Liver (tissue), 8 donors: ENCODE measurements at regions not wholly inside any gene's neighbourhood (a gene's known extent, or its start where the extent isn't known, plus 50 kb on each side); places are given as distances from the start of the nearest gene placed in this dataset.

ENCODE experiments used
- DNase-seq: peaks from one replicate; pipeline ENCODE4 v3.0.0-alpha.2; 2017; ENCODE audit warnings: low spot score
- H3K27ac ChIP-seq, 2 donors: one replicate each; pipeline ENCODE4 v1.7.0; 2013; ENCODE audit warnings: inconsistent platforms in 2 of 2, low read length in 2 of 2, control low read depth in 1 of 2, low read depth in 1 of 2, mild to moderate bottlenecking in 1 of 2
- H3K27me3 ChIP-seq, 4 donors: one replicate each; pipeline versions ENCODE4 v1.6.1 to v1.7.0; 2013; ENCODE audit warnings: low read length in 3 of 4, inconsistent platforms in 1 of 4, mild to moderate bottlenecking in 1 of 4, moderate library complexity in 1 of 4; ENCODE audit not compliant: control insufficient read depth in 4 of 4, insufficient read depth in 4 of 4
- H3K36me3 ChIP-seq, 4 donors: one replicate each; pipeline versions ENCODE4 v1.6.1 to v1.7.0; 2013; ENCODE audit warnings: low read length in 3 of 4, mild to moderate bottlenecking in 3 of 4, low read depth in 1 of 4, moderate library complexity in 1 of 4; ENCODE audit not compliant: control insufficient read depth in 4 of 4, insufficient read depth in 3 of 4
- H3K4me1 ChIP-seq, 4 donors: one replicate each; pipeline versions ENCODE4 v1.6.1 to v1.7.0; 2013; ENCODE audit warnings: low read length in 3 of 4, mild to moderate bottlenecking in 3 of 4, moderate library complexity in 1 of 4; ENCODE audit not compliant: control insufficient read depth in 4 of 4, insufficient read depth in 4 of 4
- H3K4me3 ChIP-seq, 3 donors: one replicate each; pipeline versions ENCODE4 v1.6.1 to v1.7.0; 2013; ENCODE audit warnings: low read length in 3 of 3, control low read depth in 1 of 3, low read depth in 1 of 3, mild to moderate bottlenecking in 1 of 3
- H3K9ac ChIP-seq, 2 donors: one replicate each; pipeline ENCODE4 v1.7.0; 2013; ENCODE audit warnings: low read length in 2 of 2, mild to moderate bottlenecking in 2 of 2, moderate library complexity in 2 of 2, control low read depth in 1 of 2, low read depth in 1 of 2
- H3K9me3 ChIP-seq, 4 donors: one replicate each; pipeline versions ENCODE4 v1.6.1 to v1.7.0; 2013; ENCODE audit warnings: low read length in 3 of 4; ENCODE audit not compliant: control insufficient read depth in 4 of 4
- EGR1 ChIP-seq, 2 donors: IDR thresholded peaks; 2 replicates each; pipeline ENCODE4 v1.6.1; 2016 to 2018; ENCODE audit warnings: antibody characterized with exemption in 2 of 2, low read depth in 2 of 2
- FOXA1 ChIP-seq: IDR thresholded peaks from 2 replicates; pipeline ENCODE4 v1.6.1; 2016; ENCODE audit warnings: antibody characterized with exemption
- GABPA ChIP-seq, 2 donors: IDR thresholded peaks in 1 of 2; conservative IDR thresholded peaks in 1 of 2; 2 replicates each; pipeline ENCODE4 v1.6.1; 2016; ENCODE audit warnings: antibody characterized with exemption in 2 of 2, mild to moderate bottlenecking in 1 of 2, moderate library complexity in 1 of 2
- HNF4A ChIP-seq, 2 donors: conservative IDR thresholded peaks; 2 replicates each; pipeline ENCODE4 v1.6.1; 2016; ENCODE audit warnings: antibody characterized with exemption in 2 of 2, mild to moderate bottlenecking in 2 of 2
- HNF4G ChIP-seq: IDR thresholded peaks from 2 replicates; pipeline ENCODE4 v1.6.1; 2016; ENCODE audit warnings: antibody characterized with exemption
- JUND ChIP-seq, 2 donors: IDR thresholded peaks; 2 replicates each; pipeline ENCODE4 v1.6.1; 2016; ENCODE audit warnings: antibody characterized with exemption in 2 of 2
- NR2F2 ChIP-seq: IDR thresholded peaks from 2 replicates; pipeline ENCODE4 v1.6.1; 2016; ENCODE audit warnings: antibody characterized with exemption
- RAD21 ChIP-seq, 2 donors: IDR thresholded peaks; 2 replicates each; pipeline ENCODE4 v1.6.1; 2016; ENCODE audit warnings: antibody characterized with exemption in 2 of 2, mild to moderate bottlenecking in 2 of 2
- RXRA ChIP-seq, 2 donors: IDR thresholded peaks; 2 replicates each; pipeline ENCODE4 v1.6.1; 2017 to 2018; ENCODE audit warnings: antibody characterized with exemption in 2 of 2, mild to moderate bottlenecking in 1 of 2
- SP1 ChIP-seq: IDR thresholded peaks from 2 replicates; pipeline ENCODE4 v1.6.1; 2018; ENCODE audit warnings: antibody characterized with exemption, mild to moderate bottlenecking
- TAF1 ChIP-seq: conservative IDR thresholded peaks from 2 replicates; pipeline ENCODE4 v1.6.1; 2016; ENCODE audit warnings: antibody characterized with exemption, mild to moderate bottlenecking
- YY1 ChIP-seq: IDR thresholded peaks from 2 replicates; pipeline ENCODE4 v1.6.1; 2016; ENCODE audit warnings: antibody characterized with exemption, mild to moderate bottlenecking
- WGBS: extraction: QIAGEN DNeasy Blood & Tissue Kit; methylation state at CpG from one replicate; pipeline ENCODE4 v1.1.7; 2013; 5-methylcytosine and 5-hydroxymethylcytosine counted together
- TF ChIP-seq, protein P1 (sequence below): IDR thresholded peaks from 2 replicates; pipeline ENCODE4 v1.6.1; 2016; ENCODE audit warnings: antibody characterized with exemption
- TF ChIP-seq, protein P2 (sequence below): fragments of 150-350 bp; IDR thresholded peaks from 2 replicates; pipeline ENCODE4 v1.5.1; 2017; ENCODE audit warnings: improper control_type of control experiment, low read depth, low read length; ENCODE audit not compliant: missing input control
- donor health status: healthy.
- donor health status: healthy.
- donor health status: healthy.
- donor health status: healthy.
- donor health status: healthy.

GRCh38 chrX:129227366-129227765 lies 295.9 kb downstream of the SMARCA1 start:
- peaks cover 0 to 3% (median 0%) of the 10 kb centered on the region in 4 donors for H3K9me3 ChIP-seq
- no peak overlapping the region for H3K9ac ChIP-seq
- no peaks in the 10 kb centered on the region for H3K27me3 ChIP-seq
- TF ChIP-seq NR2F2 (no peak), TAF1 (no peak), YY1 (no peak), JUND (IDR thresholded peaks at IDR 0.05) (no peak), HNF4A (conservative IDR thresholded peaks at IDR 0.05) (no peak), RXRA (IDR thresholded peaks at IDR 0.05) (no peak), SP1 (no peak), RAD21 (IDR thresholded peaks at IDR 0.05) (no peak)
- TF ChIP-seq, protein P1, sequence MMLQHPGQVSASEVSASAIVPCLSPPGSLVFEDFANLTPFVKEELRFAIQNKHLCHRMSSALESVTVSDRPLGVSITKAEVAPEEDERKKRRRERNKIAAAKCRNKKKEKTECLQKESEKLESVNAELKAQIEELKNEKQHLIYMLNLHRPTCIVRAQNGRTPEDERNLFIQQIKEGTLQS, result no peak
- H3K27ac ChIP-seq, result no peak overlapping the region
- no peak for DNase-seq
- no peak overlapping the region for H3K4me3 ChIP-seq
- WGBS, result 84% methylated on average over 2 of the region's 2 CpGs
- H3K4me1 ChIP-seq, result peaks cover 0 to 8% (median 5%) of the 10 kb centered on the region in 4 donors
- no peaks in the 10 kb centered on the region for H3K36me3 ChIP-seq

DNA sequence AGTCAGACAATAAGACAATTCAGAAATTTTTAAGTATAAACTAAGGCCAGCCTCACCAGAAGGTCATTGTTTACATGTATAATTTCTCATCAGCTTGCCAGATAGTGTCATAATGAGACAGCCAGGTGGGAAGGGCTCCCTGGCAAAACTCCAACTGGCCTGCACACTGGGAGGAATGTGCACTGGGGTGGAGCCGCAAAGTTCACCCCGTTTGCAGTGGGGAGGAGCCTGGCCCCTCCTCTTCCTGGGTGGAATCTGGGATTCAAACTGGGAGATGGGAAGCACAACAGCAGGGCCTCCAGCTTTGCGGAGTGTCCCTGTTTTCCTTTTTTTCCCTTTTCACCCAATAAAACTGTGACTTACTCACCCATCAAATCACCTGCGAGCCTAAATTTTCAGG lies 329.9 kb downstream of the SMARCA1 start:
- H3K27me3 ChIP-seq, result no peaks in the 10 kb centered on the region
- no peak overlapping the region for H3K27ac ChIP-seq
- no peaks in the 10 kb centered on the region for H3K9me3 ChIP-seq
- no peak overlapping the region for H3K4me3 ChIP-seq
- H3K36me3 ChIP-seq, result no peaks in the 10 kb centered on the region
- WGBS, result 69% methylated on average over 4 of the region's 4 CpGs
- no peak for DNase-seq
- TF ChIP-seq, protein P2, sequence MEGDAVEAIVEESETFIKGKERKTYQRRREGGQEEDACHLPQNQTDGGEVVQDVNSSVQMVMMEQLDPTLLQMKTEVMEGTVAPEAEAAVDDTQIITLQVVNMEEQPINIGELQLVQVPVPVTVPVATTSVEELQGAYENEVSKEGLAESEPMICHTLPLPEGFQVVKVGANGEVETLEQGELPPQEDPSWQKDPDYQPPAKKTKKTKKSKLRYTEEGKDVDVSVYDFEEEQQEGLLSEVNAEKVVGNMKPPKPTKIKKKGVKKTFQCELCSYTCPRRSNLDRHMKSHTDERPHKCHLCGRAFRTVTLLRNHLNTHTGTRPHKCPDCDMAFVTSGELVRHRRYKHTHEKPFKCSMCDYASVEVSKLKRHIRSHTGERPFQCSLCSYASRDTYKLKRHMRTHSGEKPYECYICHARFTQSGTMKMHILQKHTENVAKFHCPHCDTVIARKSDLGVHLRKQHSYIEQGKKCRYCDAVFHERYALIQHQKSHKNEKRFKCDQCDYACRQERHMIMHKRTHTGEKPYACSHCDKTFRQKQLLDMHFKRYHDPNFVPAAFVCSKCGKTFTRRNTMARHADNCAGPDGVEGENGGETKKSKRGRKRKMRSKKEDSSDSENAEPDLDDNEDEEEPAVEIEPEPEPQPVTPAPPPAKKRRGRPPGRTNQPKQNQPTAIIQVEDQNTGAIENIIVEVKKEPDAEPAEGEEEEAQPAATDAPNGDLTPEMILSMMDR, result no peak
- TF ChIP-seq SP1, result no peak
- TF ChIP-seq, protein P1, result no peak
- no peak for TF ChIP-seq JUND (IDR thresholded peaks at IDR 0.05)
- TF ChIP-seq GABPA (IDR thresholded peaks at IDR 0.05 in 1 of 2, conservative IDR thresholded peaks at IDR 0.05 in 1 of 2), result no peak
- TF ChIP-seq NR2F2, result no peak
- TF ChIP-seq TAF1, result no peak
- no peak for TF ChIP-seq FOXA1
- TF ChIP-seq RXRA (IDR thresholded peaks at IDR 0.05), result no peak
- no peak overlapping the region for H3K9ac ChIP-seq
- no peaks in the 10 kb centered on the region for H3K4me1 ChIP-seq

- no peak overlapping the region for H3K27ac ChIP-seq
- H3K9ac ChIP-seq, result no peak overlapping the region
- H3K4me1 ChIP-seq, result no peaks in the 10 kb centered on the region
- no peak for TF ChIP-seq FOXA1
- TF ChIP-seq EGR1 (IDR thresholded peaks at IDR 0.05; ENCODE audit: low read depth in 2 of 2), result no peak
- TF ChIP-seq HNF4G, result no peak
- no peaks in the 10 kb centered on the region for H3K9me3 ChIP-seq
- DNase-seq, result no peak
- no peaks in the 10 kb centered on the region for H3K27me3 ChIP-seq
- no peaks in the 10 kb centered on the region for H3K36me3 ChIP-seq
- H3K4me3 ChIP-seq, result no peak overlapping the region
- 75% methylated on average over 6 of the region's 6 CpGs for WGBS
Observed at GRCh38 chrX:129188231-129188630, 335.1 kb downstream of the SMARCA1 start.
